ENCODE measurements at regions not wholly inside any gene's neighbourhood (a gene's known extent, or its start where the extent isn't known, plus 50 kb on each side); places are given as distances from the start of the nearest gene placed in this dataset.
"Not testable (repeated sequence)": the region's sequence is repeated elsewhere in the genome, so short reads cannot be mapped to it uniquely, and the experiment has no call there.

DNA sequence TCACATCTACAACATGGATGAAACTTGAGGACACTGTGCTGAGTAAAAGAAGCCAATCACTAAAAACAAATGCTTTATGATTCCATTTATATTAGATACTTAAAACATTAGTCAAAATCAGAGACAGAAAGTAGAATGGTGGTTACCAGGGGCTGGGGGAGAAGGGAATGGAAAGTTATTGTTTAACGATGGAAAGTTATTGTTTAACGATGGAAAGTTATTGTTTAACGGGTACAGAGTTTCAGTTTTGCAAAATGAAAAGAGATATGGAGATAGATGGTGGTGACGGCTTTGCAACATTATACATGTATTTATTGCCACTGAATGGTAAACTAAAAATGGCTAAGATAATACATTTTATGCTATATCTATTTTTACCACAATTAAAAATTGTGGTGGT lies 160.6 kb downstream of the TUBA3C start:
- in situ Hi-C loops (cut with MboI; ENCODE audit: low pct_unique_long_range_greater_than_20kb, low sequenced_read_pairs): no loop called here
- DNase-seq: no peak

DNA sequence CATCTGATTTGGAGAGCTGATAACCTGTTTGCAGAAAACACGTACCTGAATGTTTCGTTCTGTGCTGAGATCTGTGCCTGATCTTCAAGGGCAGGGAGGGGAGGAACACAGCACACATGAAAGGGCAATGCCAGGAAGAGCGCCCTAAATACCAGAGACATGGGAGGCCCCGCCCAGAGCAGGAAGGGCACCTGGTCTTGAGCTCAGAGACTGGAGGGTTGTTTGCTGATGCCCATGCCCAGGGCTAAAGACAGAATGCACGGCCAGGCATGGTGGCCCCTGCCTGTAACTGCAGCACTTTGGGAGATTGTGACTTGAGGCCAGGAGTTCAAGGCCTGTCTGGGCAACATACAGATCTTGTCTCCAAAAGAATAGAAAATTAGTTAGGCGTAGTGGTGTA lies 183.2 kb downstream of the TUBA3C start:
- in situ Hi-C loops (cut with MboI; ENCODE audit: low pct_unique_long_range_greater_than_20kb, low sequenced_read_pairs): no loop called here
- DNase-seq: no peak

DNA sequence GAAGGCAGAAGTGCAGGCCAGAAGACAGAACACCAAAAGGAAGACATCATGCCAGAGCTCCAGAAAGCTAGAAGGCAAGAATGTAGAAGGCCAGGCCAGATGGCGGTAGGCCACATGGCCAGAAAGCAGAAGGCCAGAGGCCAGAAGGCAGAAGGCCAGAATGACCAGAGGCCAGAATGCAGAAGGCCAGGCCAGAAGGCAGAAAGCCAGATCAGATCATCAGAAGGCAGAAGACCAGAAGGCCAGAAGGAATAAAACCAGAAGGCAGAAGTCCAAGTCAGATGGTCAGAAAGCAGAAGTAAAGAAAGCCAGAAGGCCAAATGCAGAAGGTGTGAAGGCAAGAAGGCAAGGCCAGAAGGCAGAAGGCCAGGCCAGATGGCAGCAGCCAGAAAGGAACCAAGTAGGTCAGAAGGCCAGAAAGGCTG lies 185.0 kb downstream of the TUBA3C start:
- DNase-seq: no peak

DNA sequence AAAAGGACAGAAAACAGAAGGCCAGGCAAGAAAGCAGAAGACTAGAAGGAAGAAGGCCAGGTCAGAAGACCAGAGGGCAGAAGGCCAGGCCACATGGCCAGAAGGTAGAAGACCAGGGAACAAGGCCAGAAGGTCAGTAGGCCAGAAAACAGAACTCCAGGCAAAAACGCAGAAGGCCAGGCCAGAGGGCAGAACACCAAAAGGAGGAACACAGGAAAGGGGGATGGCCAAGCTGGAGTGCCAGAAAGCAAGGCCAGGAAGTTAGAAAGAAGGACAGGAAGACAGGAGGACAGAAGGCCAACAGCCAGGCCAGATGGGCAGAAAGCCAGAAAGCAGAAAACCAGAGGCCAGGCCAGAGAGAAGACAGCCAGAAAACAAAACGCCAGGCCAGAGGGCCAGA lies 185.4 kb downstream of the TUBA3C start:
- DNase-seq: no peak
- in situ Hi-C loops (cut with MboI; ENCODE audit: low pct_unique_long_range_greater_than_20kb, low sequenced_read_pairs): no loop called here

More for the DNA sequence above, 185.0 kb downstream of the TUBA3C start:
- in situ Hi-C loops (cut with MboI; ENCODE audit: low pct_unique_long_range_greater_than_20kb, low sequenced_read_pairs): no loop called here

DNA sequence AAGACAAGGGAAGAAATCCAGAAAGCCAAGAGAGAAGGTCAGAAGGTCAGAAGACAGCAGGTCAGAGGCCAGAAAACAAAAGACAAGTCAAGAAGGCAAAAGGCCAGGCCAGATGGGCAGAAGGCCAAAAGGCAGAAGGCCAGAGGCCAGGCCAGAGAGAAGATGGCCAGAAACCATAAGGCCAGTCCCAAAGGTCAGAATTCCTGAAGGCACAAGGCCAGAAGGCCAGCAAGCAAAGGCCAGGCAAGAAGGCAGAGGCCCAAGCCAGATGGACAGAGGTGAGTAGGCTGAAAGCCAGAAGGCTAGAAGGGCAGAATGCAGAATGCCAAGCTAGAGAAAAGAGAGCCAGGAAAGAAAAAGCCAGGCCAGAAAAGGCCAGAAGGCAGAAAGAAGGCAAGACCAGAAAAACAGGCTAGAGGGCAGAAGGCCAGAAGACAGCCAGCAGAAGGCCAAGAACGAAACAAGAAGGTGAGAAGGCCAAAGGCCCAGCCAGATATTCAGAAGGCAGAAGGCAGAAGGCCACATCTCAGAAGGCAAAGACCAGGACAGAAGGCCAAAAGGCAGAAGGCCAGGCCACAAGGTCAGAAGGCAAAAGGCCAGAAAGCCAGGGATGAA lies 186.3 kb downstream of the TUBA3C start:
- DNase-seq: no peak
- in situ Hi-C loops (cut with MboI; ENCODE audit: low pct_unique_long_range_greater_than_20kb, low sequenced_read_pairs): no loop called here

DNA sequence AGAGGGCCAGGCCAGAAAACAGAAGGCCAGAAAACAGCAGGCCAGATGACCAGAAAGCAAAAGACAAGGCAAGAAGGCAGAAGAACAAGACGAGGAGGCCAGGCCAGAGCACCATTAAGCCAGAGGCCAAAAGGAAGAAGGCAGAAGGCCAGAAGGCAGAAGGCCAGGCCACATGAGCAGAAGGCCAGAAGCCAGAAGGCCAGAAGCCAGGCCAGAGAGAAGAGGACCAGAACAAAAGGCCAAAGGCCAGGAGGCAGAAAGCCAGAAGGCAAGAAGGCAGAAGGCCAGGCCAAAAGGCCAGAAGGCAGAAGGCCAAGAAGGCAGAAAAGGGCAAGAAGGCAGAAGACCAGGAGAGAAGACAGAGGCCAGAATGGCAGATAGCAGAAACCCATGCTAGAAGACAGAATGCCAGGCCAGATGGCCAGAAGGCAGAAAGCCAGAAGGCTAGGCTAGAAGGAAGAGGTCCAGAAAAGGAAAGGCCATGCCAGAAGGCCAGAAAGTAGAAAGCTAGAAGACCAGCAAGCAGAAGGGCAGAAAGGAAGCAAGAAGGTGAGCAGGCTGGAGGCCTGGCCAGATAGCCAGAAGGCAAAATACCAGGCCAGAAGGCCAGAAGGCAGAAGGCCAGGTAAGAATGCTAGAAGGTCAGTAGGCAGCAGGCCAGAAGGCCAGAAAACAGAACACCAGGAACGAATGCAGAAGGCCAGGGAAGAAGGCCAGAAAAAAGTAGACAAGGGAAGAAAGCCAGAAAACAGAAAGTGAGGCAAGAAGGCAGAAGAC lies 187.6 kb downstream of the TUBA3C start:
- in situ Hi-C loops (cut with MboI; ENCODE audit: low pct_unique_long_range_greater_than_20kb, low sequenced_read_pairs): no loop called here
- DNase-seq: no peak

DNA sequence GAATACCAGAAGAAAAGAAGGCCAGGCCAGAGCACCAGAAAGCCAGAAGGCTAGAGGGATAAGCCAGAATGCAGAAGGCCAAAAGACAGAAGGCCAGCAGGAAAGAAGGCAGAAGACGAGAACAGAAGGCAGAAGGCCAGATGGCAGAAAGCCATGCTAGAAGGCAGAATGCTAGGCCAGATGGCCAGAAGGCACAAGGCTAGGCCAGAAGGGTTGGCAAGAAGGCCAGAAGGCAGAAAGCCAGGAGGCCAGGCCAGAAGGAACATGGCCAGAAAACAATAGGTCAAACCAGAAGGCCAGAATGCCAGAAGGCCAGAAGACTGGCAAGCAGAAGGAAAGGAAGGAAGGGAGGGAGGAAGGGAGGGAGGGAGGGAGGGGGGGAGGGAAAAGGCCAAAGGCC lies 188.8 kb downstream of the TUBA3C start:
- no peak for DNase-seq
- in situ Hi-C loops (cut with MboI; ENCODE audit: low pct_unique_long_range_greater_than_20kb, low sequenced_read_pairs): no loop called here

DNA sequence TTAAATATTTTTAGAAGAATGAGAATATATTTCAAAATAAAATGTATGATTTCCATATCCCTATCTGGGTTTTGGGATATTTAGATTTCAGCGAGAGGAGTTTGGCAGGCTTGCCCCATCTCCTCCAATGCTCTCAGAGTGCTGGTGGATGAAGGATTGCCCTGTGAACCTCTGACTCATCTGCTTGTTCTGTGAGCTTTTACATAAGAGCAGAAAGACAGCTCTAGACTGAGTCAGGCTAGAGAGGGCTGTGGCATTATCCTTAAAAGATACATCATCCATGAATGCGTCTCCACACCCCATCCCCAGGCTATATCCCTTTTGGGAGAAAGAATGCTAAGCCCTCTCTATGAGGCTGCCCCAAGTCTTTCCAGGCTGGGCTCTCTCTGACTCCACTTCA lies 190.6 kb downstream of the TUBA3C start:
- DNase-seq: no peak
- in situ Hi-C loops (cut with MboI; ENCODE audit: low pct_unique_long_range_greater_than_20kb, low sequenced_read_pairs): no loop called here

DNA sequence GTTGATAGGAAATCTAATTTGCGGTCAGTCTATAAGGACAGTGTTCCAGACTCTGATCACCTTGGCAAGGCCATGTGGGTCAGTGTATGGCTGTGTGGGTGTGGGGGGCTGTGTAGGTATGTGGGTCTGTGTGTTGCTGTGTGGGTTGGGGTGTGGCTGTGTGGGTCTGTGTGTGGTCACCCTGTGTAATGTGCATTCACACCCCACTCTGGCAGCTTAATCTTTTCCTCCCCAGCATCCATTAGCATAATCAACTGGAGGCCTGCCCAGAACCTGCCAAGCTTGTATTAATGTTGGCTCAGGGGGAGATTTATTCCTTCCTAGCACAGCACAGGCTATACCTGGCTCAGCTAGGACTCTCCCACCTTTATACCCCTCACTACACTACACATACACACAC lies 203.2 kb downstream of the TUBA3C start:
- in situ Hi-C loops (cut with MboI; ENCODE audit: low pct_unique_long_range_greater_than_20kb, low sequenced_read_pairs): no loop called here

DNA sequence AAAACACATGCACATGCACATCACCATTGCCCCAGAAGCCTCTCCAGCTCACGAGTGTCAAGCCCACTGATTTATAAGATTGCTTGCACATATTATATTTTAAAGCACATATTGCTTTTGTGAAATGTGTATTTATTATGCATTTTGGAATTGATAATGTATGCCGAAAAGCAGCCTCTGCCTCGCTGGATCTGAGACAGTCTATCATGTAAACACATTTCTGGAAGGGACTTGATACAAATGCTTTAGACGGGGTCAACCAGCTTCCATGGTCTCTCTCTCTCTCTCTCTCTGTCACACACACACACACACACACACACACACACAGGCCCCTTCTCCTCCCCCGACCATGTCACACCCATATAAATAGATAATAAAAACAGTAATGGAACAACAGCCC lies 203.8 kb downstream of the TUBA3C start:
- in situ Hi-C loops (cut with MboI; ENCODE audit: low pct_unique_long_range_greater_than_20kb, low sequenced_read_pairs): no loop called here
- DNase-seq: no peak

More for the DNA sequence above, 203.2 kb downstream of the TUBA3C start:
- no peak for DNase-seq

DNA sequence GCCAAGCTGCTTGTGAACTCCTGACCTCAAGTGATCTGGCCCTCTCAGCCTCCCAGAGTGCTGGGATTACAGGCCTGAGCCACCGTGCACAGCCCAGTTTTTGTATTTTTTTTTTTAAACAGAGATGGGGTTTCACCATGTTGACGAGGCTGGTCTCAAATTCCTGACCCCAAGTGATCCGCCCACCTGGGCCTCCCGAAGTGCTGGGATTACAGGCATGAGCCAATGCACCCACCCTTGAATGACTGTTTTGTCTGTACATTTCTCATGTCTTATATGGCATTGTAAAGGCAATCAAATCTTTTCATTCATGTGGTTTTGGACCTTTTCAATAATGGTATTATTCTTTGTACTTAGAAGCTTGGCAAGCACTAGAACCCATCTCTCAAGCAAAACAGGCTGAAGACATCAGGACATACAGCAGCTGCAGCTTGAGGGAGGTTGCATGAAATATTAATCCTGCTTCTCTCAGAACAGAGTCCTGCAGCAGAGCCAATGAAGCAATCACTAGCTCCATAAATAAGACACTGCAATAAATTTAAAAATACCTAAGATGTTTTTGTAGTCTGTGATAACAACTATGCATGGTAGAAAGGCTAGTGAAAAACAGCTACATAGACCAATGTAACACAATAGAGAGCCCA lies 209.9 kb downstream of the TUBA3C start:
- DNase-seq: no peak
- in situ Hi-C loops (cut with MboI; ENCODE audit: low pct_unique_long_range_greater_than_20kb, low sequenced_read_pairs): no loop called here

DNA sequence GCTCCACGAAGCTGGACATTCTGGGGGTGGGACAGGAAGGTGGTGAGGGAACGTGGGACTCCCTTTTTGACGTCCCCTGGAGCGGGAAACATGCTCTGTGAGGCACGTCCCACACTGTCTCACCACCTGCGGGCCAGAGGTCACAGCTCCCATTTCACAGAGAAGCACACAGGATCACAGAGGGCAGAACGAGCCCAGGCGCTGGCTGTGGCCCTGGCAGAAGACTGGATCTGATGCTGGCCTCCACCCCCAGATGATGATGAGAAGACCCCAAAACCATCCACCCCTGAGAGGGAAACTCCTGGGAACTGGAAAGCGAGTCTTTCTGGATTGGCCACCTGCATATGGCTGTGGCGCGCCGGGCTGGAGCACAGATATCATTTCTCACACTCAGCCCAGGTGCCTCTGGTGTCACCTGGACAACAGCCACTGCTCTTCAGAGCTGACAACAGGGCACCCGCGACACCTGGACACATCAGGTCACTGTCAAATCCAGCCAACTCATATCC lies 216.2 kb downstream of the TUBA3C start:
- no peak for DNase-seq
- in situ Hi-C loops (cut with MboI; ENCODE audit: low pct_unique_long_range_greater_than_20kb, low sequenced_read_pairs): no loop called here

DNA sequence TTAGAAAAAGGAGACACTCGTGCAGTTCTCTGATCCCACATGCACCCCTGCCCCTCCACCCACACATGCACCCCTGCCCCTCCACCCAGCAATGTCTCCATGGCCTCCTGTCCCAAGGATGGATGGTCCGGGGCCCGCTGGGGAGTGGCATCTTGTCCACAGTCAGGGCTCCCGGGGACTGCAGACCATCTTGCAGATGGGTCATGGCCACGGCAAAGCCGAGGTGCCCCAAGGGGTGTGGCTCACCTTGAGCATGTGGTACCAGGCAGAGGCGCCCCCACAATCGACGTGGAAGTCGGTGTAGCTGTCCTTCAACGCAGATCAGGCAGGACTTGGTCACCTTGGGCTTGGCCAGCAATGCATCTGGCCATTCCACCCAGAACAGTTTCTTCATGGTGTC lies 216.7 kb downstream of the TUBA3C start:
- DNase-seq: no peak
- in situ Hi-C loops (cut with MboI; ENCODE audit: low pct_unique_long_range_greater_than_20kb, low sequenced_read_pairs): no loop called here

DNA sequence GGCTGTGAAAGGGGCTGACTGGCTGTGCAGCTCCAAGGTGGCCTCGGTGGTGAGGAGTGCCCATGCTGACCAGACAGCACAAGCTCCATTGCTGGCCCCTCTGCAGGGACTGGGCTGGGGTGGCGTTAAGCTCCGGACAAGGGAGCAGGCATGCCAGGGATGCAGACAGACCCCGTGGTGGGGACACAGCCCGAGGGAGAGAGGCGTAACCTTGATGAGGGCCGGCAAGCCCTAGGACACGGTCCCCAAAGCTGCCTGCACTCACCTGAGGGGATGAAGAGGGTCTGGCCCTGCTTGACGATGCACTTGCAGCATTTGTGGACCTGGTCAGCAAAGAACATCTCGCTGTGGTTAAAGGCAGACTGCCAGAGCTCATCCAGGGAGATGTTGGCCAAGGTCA lies 217.9 kb downstream of the TUBA3C start:
- in situ Hi-C loops (cut with MboI; ENCODE audit: low pct_unique_long_range_greater_than_20kb, low sequenced_read_pairs); DNase-seq: not testable (repeated sequence)

DNA sequence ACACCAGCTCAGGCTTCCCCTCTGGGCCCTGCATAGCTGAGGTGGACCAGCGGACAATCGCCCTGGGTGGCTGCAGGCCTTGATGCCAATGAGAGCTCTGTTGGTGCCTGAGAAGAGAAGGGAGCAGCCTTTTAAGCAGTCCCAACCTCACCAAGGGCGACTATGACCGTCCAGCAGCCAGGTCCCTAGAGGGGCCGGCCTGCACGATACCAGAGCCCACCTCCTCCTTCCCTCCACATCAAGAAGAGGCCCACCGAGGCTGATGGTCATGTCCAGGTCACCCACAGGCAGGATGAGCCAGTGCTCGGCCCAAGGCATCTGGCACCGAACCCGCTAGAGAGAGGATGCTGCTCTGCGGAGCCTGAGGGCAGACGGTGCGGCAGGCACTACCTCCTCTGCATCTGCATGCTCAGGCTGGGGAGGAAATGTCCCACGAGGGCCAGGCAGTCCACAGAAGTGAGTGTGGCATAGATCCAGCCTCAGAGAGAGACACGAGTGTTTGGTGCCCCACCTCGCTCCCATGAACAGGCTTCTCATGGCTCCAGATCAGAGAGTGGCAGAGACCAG lies 219.4 kb downstream of the TUBA3C start:
- DNase-seq: no peak
- in situ Hi-C loops (cut with MboI; ENCODE audit: low pct_unique_long_range_greater_than_20kb, low sequenced_read_pairs): no loop called here

DNA sequence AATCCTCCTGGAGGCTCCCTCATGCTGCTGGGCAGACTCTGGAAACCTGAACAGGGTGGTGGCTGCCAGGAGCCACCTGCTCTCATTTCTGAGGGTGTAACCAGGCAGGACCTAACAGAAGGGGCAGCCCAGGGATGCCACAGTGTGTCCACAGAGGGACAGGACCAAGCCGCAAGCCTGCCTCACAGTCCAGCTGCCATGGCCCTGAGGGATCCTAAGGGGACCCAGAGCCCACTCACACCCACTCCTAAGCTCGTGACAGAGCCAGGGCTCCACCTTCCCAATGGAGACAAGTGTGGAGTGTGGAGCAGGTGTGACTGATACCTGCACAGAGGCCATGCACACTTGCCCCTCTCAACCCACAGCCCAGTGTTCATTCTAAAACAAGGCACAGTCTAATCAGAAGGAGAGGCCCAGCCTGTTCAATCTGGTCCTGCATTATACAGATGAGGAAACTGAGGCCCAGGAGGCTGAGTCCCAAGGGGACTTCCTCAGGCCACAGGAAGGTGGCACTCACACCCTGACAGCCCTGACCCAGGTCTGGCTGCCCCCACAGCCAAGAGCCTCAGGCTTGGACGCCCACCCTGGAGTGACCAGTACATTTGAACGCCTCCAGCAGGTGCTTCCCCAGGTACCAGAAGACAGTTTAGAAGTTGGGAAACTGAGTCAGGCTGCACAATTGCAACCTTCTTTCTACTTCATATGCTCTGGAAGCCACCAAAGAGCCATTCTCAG lies 220.1 kb downstream of the TUBA3C start:
- in situ Hi-C loops (cut with MboI; ENCODE audit: low pct_unique_long_range_greater_than_20kb, low sequenced_read_pairs): no loop called here

DNA sequence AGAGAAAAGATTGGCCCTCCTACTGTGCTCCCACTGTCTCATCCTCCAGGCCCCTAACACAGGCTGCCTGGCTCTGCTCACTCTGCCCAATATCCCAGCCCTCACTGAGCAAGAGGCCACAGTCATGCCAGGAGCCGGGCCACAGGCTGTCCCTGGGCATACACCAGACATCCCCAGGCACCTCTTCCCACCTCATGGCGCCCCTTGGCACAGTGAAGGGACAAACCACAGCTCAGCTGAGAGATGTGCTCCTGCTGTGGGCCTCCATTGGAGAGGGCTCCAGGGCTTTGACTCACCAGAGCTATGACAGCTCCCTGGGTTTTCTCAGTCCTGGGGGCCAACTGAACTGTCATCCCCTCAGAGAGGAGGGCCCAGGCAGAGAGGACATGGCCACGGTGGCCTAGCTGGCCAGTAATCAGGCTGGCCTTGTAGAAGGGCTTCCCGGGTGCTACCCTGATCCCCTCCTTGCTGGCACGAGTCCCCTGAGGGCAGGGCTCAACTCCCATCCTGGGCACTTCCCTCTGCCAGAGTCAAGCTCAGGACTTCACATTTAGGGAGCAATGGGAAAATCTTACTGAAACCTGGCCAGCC lies 220.9 kb downstream of the TUBA3C start:
- in situ Hi-C loops (cut with MboI; ENCODE audit: low pct_unique_long_range_greater_than_20kb, low sequenced_read_pairs): no loop called here
- DNase-seq: no peak

More for the DNA sequence above, 220.1 kb downstream of the TUBA3C start:
- DNase-seq: no peak

DNA sequence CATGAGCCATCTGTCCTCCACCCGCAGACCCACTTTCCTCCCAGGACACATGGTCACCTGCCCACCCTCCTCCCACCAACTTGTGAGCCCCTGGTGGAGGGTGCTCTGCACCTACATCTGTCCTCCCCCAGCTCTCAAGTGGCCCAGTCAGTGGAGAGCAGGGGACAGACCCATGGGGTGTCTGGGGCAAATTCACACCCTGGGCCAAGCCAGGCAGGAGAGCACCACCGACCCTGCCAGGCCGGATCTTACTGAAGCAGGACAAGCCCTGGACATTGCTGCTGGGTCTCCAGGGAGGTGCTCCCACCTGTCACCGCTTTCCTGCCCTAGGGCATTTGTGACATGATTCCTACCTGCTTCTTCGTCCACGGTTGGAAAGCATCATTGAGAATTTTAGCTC lies 221.6 kb downstream of the TUBA3C start:
- in situ Hi-C loops (cut with MboI; ENCODE audit: low pct_unique_long_range_greater_than_20kb, low sequenced_read_pairs): no loop called here
- no peak for DNase-seq

DNA sequence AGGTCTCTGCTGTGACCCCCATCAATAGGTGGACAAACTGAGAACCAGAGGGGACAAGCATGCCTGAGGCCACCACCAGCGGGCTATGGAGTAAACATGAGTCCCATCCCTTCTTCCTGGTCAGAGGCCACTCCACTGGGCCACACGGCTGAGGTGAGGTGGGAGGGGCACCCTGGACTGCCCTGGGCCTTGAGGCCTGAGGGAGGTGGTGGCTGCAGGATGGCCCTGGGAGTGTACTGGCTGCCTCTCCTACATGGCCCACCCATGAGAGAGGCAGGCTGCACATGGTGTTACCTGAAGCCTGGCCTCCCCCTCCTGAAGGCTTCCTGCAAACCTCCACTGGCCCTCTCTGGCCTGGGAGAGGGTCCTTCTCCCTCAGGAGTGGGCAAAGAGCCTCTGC lies 222.4 kb downstream of the TUBA3C start:
- in situ Hi-C loops (cut with MboI; ENCODE audit: low pct_unique_long_range_greater_than_20kb, low sequenced_read_pairs): no loop called here
- DNase-seq: no peak

Measured in KBM-7 (cell line).